Body of pancreas (tissue), 4 donors: ENCODE measurements at regions not wholly inside any gene's neighbourhood (a gene's known extent, or its start where the extent isn't known, plus 50 kb on each side); places are given as distances from the start of the nearest gene placed in this dataset.
A peak's percentile ranks its signal among the peaks of the same experiment; 100 is the strongest.
"Not testable (repeated sequence)": the region's sequence is repeated elsewhere in the genome, so short reads cannot be mapped to it uniquely, and the experiment has no call there.

Experiments
- ATAC-seq: fragments of 150-250 bp; one replicate; pipeline ENCODE4 v1.9.1; 2016
- DNase-seq, 4 donors: peaks; one replicate each; pipeline ENCODE4 v3.0.0-alpha.2; 2019
- H3K27ac ChIP-seq, 4 donors: fragments of 200-600 bp; sonication (generic); 1 replicate in 3 of 4; 2 replicates in 1 of 4; pipeline versions ENCODE4 v1.5.1 to v1.6.1; 2016 to 2019; ENCODE audit warnings: mild to moderate bottlenecking in 1 of 4, mixed read lengths in 1 of 4, moderate library complexity in 1 of 4
- H3K27me3 ChIP-seq, 2 donors: fragments of 200-600 bp; sonication (generic); one replicate each; pipeline ENCODE4 v1.6.0; 2016; ENCODE audit warnings: mild to moderate bottlenecking in 1 of 2
- H3K36me3 ChIP-seq, 2 donors: fragments of 200-600 bp; sonication (generic); replicated peaks in 1 of 2; 2 replicates each; pipeline ENCODE4 v1.5.1; 2016; ENCODE audit warnings: low read depth in 2 of 2; ENCODE audit not compliant: insufficient read depth in 1 of 2
- H3K4me1 ChIP-seq: fragments of 200-600 bp; sonication (generic); one replicate; pipeline ENCODE4 v1.6.0; 2016
- H3K4me3 ChIP-seq, 2 donors: fragments of 200-600 bp; sonication (generic); 1 replicate in 1 of 2; 2 replicates in 1 of 2; pipeline ENCODE4 v1.5.1; 2016 to 2019
- H3K9me3 ChIP-seq, 3 donors: fragments of 200-600 bp; sonication (generic); 1 replicate in 2 of 3; 2 replicates in 1 of 3; pipeline ENCODE4 v1.5.1; 2016
- POLR2A ChIP-seq, 3 donors: fragments of 450-650 bp; IDR thresholded peaks; one replicate each; pipeline ENCODE4 v1.6.1; 2016; ENCODE audit warnings: antibody characterized with exemption in 3 of 3, mild to moderate bottlenecking in 2 of 3
- WGBS, 2 donors: methylation state at CpG; one replicate each; pipeline ENCODE4 v1.1.5; 2017; 5-methylcytosine and 5-hydroxymethylcytosine counted together
- intact Hi-C: fragments of 100-400 bp; cut with DNase I; formaldehyde crosslinking; loops from one replicate; pipeline ENCODE4 v1.15.1; 2023
- TF ChIP-seq, protein P1 (sequence below), 7 experiments: fragments of 450-650 bp in 4 of 7; fragments of 200-600 bp in 3 of 7; sonication (generic) in 3 of 7; IDR thresholded peaks; one replicate each; pipeline ENCODE4 v1.5.1; 2016 to 2019; ENCODE audit warnings: antibody characterized with exemption in 7 of 7

DNA sequence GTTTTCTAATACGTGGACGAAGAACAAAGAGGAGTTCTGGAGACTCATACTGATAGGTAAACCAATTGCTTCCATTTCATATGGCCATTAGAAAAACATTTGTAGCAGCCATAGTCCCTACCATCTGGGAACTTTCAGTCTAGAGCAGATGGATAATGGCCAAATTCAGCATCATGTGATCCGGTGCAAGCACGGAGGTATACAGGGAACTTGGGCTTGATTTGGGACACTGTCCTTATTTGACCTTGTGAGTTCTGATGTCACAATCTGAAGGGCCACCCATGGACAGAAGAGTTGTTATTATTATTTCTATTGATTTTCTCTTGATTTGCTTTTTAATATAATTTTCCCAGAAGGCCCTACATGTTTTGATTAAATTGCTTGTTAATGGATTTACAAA, 154.6 kb upstream of the ZNF267 start:
- ATAC-seq, result peak; percentile 47
- 61 to 62% methylated on average over 4 of the region's 4 CpGs for whole genome bisulfite sequencing, 2 donors
- Histone ChIP-seq H3K4me3 (no peak overlapping the region), H3K4me1 (peaks cover 16% of the 10 kb centered on the region), H3K36me3 (no peaks in the 10 kb centered on the region), H3K27ac (no peak overlapping the region), H3K27me3 (no peaks in the 10 kb centered on the region), H3K9me3 (no peaks in the 10 kb centered on the region)
- TF ChIP-seq, protein P1, sequence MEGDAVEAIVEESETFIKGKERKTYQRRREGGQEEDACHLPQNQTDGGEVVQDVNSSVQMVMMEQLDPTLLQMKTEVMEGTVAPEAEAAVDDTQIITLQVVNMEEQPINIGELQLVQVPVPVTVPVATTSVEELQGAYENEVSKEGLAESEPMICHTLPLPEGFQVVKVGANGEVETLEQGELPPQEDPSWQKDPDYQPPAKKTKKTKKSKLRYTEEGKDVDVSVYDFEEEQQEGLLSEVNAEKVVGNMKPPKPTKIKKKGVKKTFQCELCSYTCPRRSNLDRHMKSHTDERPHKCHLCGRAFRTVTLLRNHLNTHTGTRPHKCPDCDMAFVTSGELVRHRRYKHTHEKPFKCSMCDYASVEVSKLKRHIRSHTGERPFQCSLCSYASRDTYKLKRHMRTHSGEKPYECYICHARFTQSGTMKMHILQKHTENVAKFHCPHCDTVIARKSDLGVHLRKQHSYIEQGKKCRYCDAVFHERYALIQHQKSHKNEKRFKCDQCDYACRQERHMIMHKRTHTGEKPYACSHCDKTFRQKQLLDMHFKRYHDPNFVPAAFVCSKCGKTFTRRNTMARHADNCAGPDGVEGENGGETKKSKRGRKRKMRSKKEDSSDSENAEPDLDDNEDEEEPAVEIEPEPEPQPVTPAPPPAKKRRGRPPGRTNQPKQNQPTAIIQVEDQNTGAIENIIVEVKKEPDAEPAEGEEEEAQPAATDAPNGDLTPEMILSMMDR (IDR thresholded peaks at IDR 0.05), result no peak
- TF ChIP-seq POLR2A (IDR thresholded peaks at IDR 0.05), result no peak
- intact Hi-C loops, result no loop called here
- no peak for DNase-seq

DNA sequence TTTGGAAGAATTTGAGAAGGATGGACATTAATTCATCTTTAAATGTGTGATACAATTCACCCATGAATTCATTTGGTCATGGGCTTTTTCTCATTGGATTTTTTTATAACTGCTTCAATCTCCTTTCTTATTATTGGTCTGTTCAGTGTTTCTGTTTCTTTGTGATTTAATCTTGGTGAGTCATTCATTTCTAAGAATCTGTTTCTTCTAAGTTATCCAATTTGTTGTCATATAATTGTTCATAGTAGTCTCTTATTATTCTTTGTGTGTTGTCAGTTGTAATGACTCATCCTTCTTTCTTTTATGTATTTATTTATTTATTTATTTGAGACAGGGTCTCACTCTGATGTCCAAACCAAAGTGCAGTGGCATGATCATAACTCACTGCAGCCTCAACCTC, 146.1 kb upstream of the ZNF267 start:
- Histone ChIP-seq H3K9me3 (no peaks in the 10 kb centered on the region), H3K4me3 (no peak overlapping the region), H3K4me1 (no peaks in the 10 kb centered on the region), H3K27me3 (no peaks in the 10 kb centered on the region), H3K27ac (no peak overlapping the region), H3K36me3 (peaks cover 0 to 3% of the 10 kb centered on the region in 2 donors)
- ATAC-seq (no peak), DNase-seq (no peak)
- intact Hi-C loops, result no loop called here
- TF ChIP-seq, protein P1 (IDR thresholded peaks at IDR 0.05), result no peak
- TF ChIP-seq POLR2A (IDR thresholded peaks at IDR 0.05), result no peak

DNA sequence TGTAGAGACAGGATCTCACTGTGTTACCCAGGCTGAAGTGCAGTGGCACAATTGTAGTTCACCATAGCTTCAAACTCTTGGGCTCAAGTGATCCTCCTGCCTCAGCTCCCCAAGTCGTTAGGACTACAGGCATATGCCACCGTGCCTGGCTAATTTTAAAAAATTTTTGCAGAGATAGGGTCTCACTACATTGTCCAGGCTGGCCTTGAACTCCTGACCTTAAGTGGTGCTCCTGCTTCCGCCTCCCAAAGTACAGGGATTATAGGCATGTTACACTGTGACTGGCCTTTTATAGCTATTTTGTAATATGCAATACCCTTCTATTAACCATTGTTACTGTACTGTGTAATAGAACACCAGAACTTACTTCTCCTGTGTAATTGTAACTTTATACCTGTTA, 139.3 kb upstream of the ZNF267 start:
- no peak overlapping the region for H3K4me3 ChIP-seq
- WGBS, 2 donors, result 92 to 98% methylated on average over 3 of the region's 3 CpGs
- ATAC-seq, result no peak
- H3K27me3 ChIP-seq, result no peaks in the 10 kb centered on the region
- peaks cover 8 to 10% of the 10 kb centered on the region in 2 donors for H3K36me3 ChIP-seq
- H3K27ac ChIP-seq, result no peak overlapping the region
- no peak for TF ChIP-seq POLR2A (IDR thresholded peaks at IDR 0.05)
- TF ChIP-seq, protein P1 (IDR thresholded peaks at IDR 0.05), result no peak
- H3K9me3 ChIP-seq, result peaks cover 0 to 13% (median 0%) of the 10 kb centered on the region in 3 donors
- intact Hi-C loops, result no loop called here
- no peaks in the 10 kb centered on the region for H3K4me1 ChIP-seq
- no peak for DNase-seq

DNA sequence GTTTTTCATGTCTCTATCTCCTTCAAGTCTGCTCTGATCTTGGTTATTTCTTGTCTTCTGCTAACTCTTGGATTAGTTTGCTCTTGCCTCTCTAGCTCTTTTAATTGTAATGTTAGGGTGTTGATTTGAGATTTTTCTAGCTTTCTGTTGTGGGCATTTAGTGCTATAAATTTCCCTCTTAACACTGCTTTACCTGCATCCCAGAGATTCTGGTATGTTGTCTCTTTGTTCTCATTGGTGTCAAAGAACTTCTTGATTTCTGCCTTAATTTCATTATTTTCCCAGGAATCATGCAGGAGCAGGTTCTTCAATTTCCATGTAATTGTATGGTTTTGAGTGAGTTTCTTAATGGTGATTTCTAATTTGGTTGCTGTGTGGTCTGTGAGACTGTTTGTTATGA, 128.5 kb upstream of the ZNF267 start:
- ATAC-seq, H3K36me3 ChIP-seq, H3K4me1 ChIP-seq: not testable (repeated sequence)

DNA sequence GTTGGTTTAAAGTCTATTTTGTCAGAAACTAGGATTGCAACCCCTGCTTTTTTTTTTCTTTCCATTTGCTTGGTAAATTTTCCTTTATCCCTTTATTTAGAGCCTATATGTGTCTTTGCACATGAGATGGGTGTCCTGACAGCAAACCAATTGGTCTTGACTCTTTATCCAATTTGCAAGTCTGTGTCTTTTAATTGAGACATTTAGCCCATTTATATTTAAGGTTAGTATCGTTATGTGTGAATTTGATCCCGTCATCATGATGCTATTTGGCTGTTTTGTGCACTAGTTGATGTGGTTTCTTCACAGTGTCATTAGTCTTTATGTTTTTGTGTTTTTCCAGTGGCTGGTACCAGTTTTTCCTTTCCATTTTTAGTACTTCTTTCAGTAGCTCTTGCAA, 127.7 kb upstream of the ZNF267 start:
- H3K4me3 ChIP-seq, result no peak overlapping the region
- intact Hi-C loops, result no loop called here
- TF ChIP-seq POLR2A (IDR thresholded peaks at IDR 0.05), result no peak
- TF ChIP-seq, protein P1 (IDR thresholded peaks at IDR 0.05), result no peak
- ATAC-seq (no peak), DNase-seq (no peak)
- 92 to 93% methylated on average over 2 of the region's 2 CpGs for WGBS, 2 donors
- no peaks in the 10 kb centered on the region for H3K36me3 ChIP-seq
- no peak overlapping the region for H3K27ac ChIP-seq
- peaks cover 0 to 60% (median 0%) of the 10 kb centered on the region in 3 donors for H3K9me3 ChIP-seq
- no peaks in the 10 kb centered on the region for H3K4me1 ChIP-seq
- H3K27me3 ChIP-seq, result no peaks in the 10 kb centered on the region

More for the DNA sequence above, 128.5 kb upstream of the ZNF267 start:
- H3K9me3 ChIP-seq, result peaks cover 0 to 56% (median 0%) of the 10 kb centered on the region in 3 donors
- H3K27me3 ChIP-seq, H3K27ac ChIP-seq, H3K4me3 ChIP-seq, intact Hi-C loops, DNase-seq: not testable (repeated sequence)
